Colonic mucosa (tissue), 4 donors: ENCODE measurements at regions not wholly inside any gene's neighbourhood (a gene's known extent, or its start where the extent isn't known, plus 50 kb on each side); places are given as distances from the start of the nearest gene placed in this dataset.

Experiments used
- DNase-seq: peaks from one replicate; pipeline ENCODE4 v3.0.0-alpha.2; 2020
- H3K27ac ChIP-seq: fragments of 200-600 bp; one replicate; pipeline ENCODE4 v1.8.0; 2021
- H3K27me3 ChIP-seq: fragments of 200-600 bp; one replicate; pipeline ENCODE4 v1.8.0; 2021
- H3K36me3 ChIP-seq: fragments of 200-600 bp; one replicate; pipeline ENCODE4 v1.8.0; 2021
- H3K4me1 ChIP-seq: fragments of 200-600 bp; one replicate; pipeline ENCODE4 v1.8.0; 2021; ENCODE audit warnings: mild to moderate bottlenecking
- H3K4me3 ChIP-seq: fragments of 200-600 bp; one replicate; pipeline ENCODE4 v1.8.0; 2021
- H3K9ac ChIP-seq, 2 donors: one replicate each; pipeline ENCODE4 v1.7.0; 2013; ENCODE audit warnings: control low read depth in 2 of 2, low read depth in 2 of 2, low read length in 2 of 2
- H3K9me3 ChIP-seq: fragments of 200-600 bp; one replicate; pipeline ENCODE4 v1.8.0; 2021
- intact Hi-C: fragments of 100-400 bp; cut with DNase I; formaldehyde crosslinking; loops from one replicate; pipeline ENCODE4 v1.14.1; 2022
- TF ChIP-seq, protein P1 (sequence below): fragments of 200-600 bp; IDR thresholded peaks from one replicate; pipeline ENCODE4 v1.8.0; 2022; ENCODE audit warnings: antibody characterized with exemption, mild to moderate bottlenecking
- donor health status: healthy.
- donor health status: DM: no; HTN: no; CAD: no.
- donor health status: DM: no; HTN: no; CAD: no.

GRCh38 chr9:18020121-18020745 is 441.4 kb downstream of the SH3GL2 start:
- Histone ChIP-seq H3K36me3 (no peaks in the 10 kb centered on the region), H3K4me1 (no peaks in the 10 kb centered on the region), H3K4me3 (no peak overlapping the region), H3K9ac (no peak overlapping the region), H3K27me3 (no peaks in the 10 kb centered on the region), H3K9me3 (no peaks in the 10 kb centered on the region), H3K27ac (no peak overlapping the region)
- intact Hi-C loops, result no loop called here
- DNase-seq, result no peak
- TF ChIP-seq, protein P1, sequence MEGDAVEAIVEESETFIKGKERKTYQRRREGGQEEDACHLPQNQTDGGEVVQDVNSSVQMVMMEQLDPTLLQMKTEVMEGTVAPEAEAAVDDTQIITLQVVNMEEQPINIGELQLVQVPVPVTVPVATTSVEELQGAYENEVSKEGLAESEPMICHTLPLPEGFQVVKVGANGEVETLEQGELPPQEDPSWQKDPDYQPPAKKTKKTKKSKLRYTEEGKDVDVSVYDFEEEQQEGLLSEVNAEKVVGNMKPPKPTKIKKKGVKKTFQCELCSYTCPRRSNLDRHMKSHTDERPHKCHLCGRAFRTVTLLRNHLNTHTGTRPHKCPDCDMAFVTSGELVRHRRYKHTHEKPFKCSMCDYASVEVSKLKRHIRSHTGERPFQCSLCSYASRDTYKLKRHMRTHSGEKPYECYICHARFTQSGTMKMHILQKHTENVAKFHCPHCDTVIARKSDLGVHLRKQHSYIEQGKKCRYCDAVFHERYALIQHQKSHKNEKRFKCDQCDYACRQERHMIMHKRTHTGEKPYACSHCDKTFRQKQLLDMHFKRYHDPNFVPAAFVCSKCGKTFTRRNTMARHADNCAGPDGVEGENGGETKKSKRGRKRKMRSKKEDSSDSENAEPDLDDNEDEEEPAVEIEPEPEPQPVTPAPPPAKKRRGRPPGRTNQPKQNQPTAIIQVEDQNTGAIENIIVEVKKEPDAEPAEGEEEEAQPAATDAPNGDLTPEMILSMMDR, result no peak

DNA sequence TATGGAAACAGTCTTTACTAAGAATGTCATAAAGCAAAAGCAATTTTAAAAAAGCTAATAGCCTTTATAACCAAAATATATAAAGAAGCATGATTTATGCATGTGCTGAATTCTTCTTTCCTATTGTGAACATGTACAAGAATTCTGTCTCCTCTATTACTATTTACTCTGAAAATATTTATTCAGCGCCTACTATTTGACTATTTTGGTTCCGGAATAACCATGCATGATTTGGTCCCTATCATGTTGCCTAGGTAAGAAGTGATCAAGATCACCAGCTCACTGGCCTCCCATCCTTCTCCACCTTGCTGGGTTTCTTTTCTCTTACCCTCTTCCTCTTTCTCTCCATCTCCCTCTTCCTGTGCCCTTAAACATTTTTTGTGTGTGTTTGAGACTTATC is 443.8 kb downstream of the SH3GL2 start:
- TF ChIP-seq, protein P1, result no peak

DNA sequence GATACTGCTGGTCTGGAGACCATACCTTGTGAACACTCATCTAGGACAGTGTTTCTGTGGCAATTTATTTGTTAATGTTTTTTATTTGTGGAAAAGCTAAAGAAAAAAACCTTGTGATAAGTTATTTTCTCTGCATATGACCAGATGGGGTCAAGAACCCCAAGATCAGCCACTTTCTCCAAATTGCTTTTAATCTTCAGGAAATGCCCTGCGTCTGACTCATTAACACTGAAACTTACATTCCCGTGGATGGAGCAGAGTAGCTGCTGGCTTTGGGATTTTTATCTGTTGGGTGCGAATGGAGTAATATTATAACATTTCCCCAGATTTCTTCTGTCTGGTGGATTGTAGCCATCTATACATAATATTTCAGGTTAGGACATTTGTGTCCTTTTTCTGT is 444.5 kb downstream of the SH3GL2 start:
- Histone ChIP-seq H3K36me3 (no peaks in the 10 kb centered on the region), H3K27ac (no peak overlapping the region), H3K4me1 (no peaks in the 10 kb centered on the region), H3K9ac (no peak overlapping the region), H3K9me3 (no peaks in the 10 kb centered on the region), H3K27me3 (no peaks in the 10 kb centered on the region), H3K4me3 (no peak overlapping the region)
- TF ChIP-seq, protein P1, result no peak
- intact Hi-C loops, result no loop called here
- no peak for DNase-seq

More for the DNA sequence above, 443.8 kb downstream of the SH3GL2 start:
- H3K27me3 ChIP-seq, result no peaks in the 10 kb centered on the region
- no peak overlapping the region for H3K9ac ChIP-seq
- no peaks in the 10 kb centered on the region for H3K36me3 ChIP-seq
- H3K4me1 ChIP-seq, result no peaks in the 10 kb centered on the region
- no peak overlapping the region for H3K4me3 ChIP-seq
- no peak overlapping the region for H3K27ac ChIP-seq
- no peak for DNase-seq
- no peaks in the 10 kb centered on the region for H3K9me3 ChIP-seq
- intact Hi-C loops, result no loop called here

- Histone ChIP-seq H3K36me3 (no peaks in the 10 kb centered on the region), H3K27ac (no peak overlapping the region), H3K27me3 (no peaks in the 10 kb centered on the region), H3K9ac (no peak overlapping the region), H3K4me3 (no peak overlapping the region), H3K4me1 (no peaks in the 10 kb centered on the region), H3K9me3 (no peaks in the 10 kb centered on the region)
- intact Hi-C loops, result no loop called here
- TF ChIP-seq, protein P1, result no peak
- DNase-seq, result no peak
Measured at GRCh38 chr9:18032636-18033035, 441.3 kb upstream of the ADAMTSL1 start.

DNA sequence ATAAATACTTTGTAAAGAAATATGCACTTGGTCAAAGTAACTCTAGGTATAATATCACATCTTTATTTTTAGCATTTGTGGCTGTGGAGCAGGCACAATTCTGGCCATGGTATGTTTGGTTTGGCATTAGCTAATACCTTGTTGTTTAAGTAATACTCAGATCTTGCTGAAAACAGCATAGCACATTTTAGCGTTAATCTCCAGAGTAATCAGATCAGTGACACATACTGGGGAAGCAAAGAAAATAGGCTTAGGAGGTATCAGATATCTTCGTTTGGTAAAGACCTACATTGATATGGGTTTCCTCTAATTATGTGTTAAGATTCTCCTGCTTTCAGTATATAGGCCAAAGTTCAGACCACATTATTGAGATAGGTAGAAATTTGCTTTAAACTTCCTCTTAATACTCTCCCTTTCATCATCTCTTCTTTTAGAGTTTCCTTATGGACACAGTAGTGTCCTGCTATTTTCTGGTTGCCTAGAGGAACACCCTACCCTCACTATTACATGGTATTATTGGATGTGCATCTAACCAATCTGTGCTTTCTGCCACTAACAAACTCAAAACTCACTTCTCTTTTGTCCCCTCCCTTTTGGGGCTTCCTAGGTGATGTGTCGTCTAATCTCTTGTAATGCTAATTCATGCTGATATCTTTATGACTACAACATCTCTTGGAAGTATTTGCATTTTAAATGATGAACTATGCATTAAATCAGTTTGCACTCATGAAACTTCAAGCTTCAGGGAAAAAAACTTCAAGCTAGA is 437.3 kb upstream of the ADAMTSL1 start:
- no peaks in the 10 kb centered on the region for H3K36me3 ChIP-seq
- intact Hi-C loops, result no loop called here
- TF ChIP-seq, protein P1, result no peak
- no peak overlapping the region for H3K4me3 ChIP-seq
- H3K9me3 ChIP-seq, result no peaks in the 10 kb centered on the region
- no peak for DNase-seq
- no peak overlapping the region for H3K27ac ChIP-seq
- H3K4me1 ChIP-seq, result no peaks in the 10 kb centered on the region
- H3K9ac ChIP-seq, result no peak overlapping the region
- H3K27me3 ChIP-seq, result no peaks in the 10 kb centered on the region
